ENCODE measurements at regions not wholly inside any gene's neighbourhood (a gene's known extent, or its start where the extent isn't known, plus 50 kb on each side); places are given as distances from the start of the nearest gene placed in this dataset.
A peak's percentile ranks its signal among the peaks of the same experiment; 100 is the strongest.

DNA sequence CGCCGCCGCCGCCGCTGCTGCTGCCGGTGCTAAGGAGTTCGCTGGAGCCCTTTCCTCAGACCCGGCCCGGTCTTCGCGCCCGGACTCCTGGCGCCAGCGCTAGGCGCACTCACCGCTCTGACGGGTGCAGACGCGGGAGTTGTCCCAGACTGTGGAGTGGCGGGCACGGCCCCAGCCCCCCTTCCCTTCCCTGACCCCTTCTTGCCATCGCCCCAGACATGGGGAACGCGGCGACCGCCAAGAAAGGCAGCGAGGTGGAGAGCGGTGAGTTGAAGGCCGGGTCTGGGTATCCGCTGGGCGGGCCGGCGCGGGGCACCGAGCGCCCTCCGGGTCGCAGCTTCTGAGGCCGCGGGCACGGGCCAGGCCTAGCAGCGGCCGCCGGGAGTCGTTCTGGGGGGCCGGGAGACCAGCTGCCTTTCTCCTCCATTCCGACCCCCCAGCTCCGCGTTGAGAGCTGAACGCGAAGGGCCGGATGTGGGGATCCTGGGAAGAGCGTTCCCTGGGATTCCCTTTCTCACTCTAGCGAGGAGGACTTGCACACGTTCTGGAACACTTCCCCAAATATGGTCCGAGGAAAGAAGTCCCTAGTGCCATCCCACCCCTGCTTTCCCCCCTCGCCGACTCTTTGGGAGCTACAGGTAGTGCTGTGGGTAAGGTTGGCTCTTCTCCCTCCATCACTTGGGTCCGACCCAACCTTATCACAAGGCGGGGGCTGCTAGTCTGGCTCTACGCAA lies 65.8 kb upstream of the PRKACB start:
- TF ChIP-seq, protein P1, sequence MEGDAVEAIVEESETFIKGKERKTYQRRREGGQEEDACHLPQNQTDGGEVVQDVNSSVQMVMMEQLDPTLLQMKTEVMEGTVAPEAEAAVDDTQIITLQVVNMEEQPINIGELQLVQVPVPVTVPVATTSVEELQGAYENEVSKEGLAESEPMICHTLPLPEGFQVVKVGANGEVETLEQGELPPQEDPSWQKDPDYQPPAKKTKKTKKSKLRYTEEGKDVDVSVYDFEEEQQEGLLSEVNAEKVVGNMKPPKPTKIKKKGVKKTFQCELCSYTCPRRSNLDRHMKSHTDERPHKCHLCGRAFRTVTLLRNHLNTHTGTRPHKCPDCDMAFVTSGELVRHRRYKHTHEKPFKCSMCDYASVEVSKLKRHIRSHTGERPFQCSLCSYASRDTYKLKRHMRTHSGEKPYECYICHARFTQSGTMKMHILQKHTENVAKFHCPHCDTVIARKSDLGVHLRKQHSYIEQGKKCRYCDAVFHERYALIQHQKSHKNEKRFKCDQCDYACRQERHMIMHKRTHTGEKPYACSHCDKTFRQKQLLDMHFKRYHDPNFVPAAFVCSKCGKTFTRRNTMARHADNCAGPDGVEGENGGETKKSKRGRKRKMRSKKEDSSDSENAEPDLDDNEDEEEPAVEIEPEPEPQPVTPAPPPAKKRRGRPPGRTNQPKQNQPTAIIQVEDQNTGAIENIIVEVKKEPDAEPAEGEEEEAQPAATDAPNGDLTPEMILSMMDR (IDR thresholded peaks at IDR 0.05) = no peak
- TF ChIP-seq, protein P2, sequence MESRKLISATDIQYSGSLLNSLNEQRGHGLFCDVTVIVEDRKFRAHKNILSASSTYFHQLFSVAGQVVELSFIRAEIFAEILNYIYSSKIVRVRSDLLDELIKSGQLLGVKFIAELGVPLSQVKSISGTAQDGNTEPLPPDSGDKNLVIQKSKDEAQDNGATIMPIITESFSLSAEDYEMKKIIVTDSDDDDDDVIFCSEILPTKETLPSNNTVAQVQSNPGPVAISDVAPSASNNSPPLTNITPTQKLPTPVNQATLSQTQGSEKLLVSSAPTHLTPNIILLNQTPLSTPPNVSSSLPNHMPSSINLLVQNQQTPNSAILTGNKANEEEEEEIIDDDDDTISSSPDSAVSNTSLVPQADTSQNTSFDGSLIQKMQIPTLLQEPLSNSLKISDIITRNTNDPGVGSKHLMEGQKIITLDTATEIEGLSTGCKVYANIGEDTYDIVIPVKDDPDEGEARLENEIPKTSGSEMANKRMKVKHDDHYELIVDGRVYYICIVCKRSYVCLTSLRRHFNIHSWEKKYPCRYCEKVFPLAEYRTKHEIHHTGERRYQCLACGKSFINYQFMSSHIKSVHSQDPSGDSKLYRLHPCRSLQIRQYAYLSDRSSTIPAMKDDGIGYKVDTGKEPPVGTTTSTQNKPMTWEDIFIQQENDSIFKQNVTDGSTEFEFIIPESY (IDR thresholded peaks at IDR 0.05; ENCODE audit: borderline replicate concordance, low read depth) = no peak
- TF ChIP-seq, protein P3, sequence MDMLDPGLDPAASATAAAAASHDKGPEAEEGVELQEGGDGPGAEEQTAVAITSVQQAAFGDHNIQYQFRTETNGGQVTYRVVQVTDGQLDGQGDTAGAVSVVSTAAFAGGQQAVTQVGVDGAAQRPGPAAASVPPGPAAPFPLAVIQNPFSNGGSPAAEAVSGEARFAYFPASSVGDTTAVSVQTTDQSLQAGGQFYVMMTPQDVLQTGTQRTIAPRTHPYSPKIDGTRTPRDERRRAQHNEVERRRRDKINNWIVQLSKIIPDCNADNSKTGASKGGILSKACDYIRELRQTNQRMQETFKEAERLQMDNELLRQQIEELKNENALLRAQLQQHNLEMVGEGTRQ (IDR thresholded peaks at IDR 0.05; ENCODE audit: borderline replicate concordance, low read depth, low read length) = no peak
- TF ChIP-seq TAF1 (IDR thresholded peaks at IDR 0.05; ENCODE audit: borderline replicate concordance, low read depth, low read length) (0 out of 2 replicates have a peak, but pooled peaks have one; percentile 8), GABPA (IDR thresholded peaks at IDR 0.05; ENCODE audit: low read depth) (no peak), GATA2 (CRISPR knock-in tag; IDR thresholded peaks at IDR 0.05) (no peak), RFX5 (IDR thresholded peaks at IDR 0.05; ENCODE audit: low read length) (no peak), MXI1 (IDR thresholded peaks at IDR 0.05; ENCODE audit: low read depth, low read length) (no peak), EP300 (IDR thresholded peaks at IDR 0.05; ENCODE audit: borderline replicate concordance in 1 of 2, low read depth in 1 of 2, low read length in 1 of 2) (0 out of 4 replicates have a peak, but pooled peaks of 1 of the 2 experiments have one; percentile 33), FOXM1 (IDR thresholded peaks at IDR 0.05; ENCODE audit: low read depth) (no peak), SMC3 (IDR thresholded peaks at IDR 0.05; ENCODE audit: low read depth, low read length) (no peak)
- TF ChIP-seq, protein P4, sequence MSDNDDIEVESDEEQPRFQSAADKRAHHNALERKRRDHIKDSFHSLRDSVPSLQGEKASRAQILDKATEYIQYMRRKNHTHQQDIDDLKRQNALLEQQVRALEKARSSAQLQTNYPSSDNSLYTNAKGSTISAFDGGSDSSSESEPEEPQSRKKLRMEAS (IDR thresholded peaks at IDR 0.05; ENCODE audit: low read depth) = no peak
- TF ChIP-seq, protein P5, sequence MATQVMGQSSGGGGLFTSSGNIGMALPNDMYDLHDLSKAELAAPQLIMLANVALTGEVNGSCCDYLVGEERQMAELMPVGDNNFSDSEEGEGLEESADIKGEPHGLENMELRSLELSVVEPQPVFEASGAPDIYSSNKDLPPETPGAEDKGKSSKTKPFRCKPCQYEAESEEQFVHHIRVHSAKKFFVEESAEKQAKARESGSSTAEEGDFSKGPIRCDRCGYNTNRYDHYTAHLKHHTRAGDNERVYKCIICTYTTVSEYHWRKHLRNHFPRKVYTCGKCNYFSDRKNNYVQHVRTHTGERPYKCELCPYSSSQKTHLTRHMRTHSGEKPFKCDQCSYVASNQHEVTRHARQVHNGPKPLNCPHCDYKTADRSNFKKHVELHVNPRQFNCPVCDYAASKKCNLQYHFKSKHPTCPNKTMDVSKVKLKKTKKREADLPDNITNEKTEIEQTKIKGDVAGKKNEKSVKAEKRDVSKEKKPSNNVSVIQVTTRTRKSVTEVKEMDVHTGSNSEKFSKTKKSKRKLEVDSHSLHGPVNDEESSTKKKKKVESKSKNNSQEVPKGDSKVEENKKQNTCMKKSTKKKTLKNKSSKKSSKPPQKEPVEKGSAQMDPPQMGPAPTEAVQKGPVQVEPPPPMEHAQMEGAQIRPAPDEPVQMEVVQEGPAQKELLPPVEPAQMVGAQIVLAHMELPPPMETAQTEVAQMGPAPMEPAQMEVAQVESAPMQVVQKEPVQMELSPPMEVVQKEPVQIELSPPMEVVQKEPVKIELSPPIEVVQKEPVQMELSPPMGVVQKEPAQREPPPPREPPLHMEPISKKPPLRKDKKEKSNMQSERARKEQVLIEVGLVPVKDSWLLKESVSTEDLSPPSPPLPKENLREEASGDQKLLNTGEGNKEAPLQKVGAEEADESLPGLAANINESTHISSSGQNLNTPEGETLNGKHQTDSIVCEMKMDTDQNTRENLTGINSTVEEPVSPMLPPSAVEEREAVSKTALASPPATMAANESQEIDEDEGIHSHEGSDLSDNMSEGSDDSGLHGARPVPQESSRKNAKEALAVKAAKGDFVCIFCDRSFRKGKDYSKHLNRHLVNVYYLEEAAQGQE (IDR thresholded peaks at IDR 0.05; ENCODE audit: low read depth, low read length) = no peak
